GM20000 (cell line): ENCODE measurements at regions not wholly inside any gene's neighbourhood (a gene's known extent, or its start where the extent isn't known, plus 50 kb on each side); places are given as distances from the start of the nearest gene placed in this dataset.

Source experiments
- DNase-seq: peaks from one replicate; pipeline ENCODE4 v3.0.0; 2012; ENCODE audit warnings: low spot score
- TF ChIP-seq, protein P1 (sequence below): IDR thresholded peaks from 2 replicates; pipeline ENCODE4 v1.5.1; 2012; ENCODE audit warnings: mild to moderate bottlenecking, control low read depth; ENCODE audit errors: extremely low read depth, missing control alignments

DNA sequence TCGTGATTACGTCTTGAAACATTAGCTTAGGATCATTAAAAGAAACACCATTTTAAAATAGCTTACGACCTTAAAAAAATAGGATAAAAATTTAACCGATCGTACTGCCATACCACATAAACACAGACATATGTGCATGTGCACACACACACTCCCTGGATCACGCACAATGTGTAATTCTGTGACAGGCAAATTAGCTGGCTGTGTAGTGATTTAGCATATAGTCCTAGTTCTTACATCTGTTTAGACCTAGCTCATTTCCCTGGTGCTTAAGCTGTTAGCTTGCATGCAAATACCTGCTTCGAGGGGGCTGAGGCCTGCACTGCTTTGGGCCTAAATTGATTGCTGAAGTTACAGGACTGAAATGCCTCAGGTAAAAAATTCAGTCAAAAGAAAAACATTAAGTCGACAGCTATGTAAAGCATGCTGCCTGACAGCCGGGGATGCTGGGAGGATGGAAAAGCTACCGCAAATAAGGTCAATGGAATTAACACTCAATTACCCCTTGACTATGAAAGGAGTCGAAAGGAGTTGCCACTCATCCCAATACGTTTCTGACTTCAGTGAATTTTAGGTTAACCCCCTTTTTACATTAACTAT lies 267.1 kb upstream of the FZD8 start:
- no peak for DNase-seq
- TF ChIP-seq, protein P1, sequence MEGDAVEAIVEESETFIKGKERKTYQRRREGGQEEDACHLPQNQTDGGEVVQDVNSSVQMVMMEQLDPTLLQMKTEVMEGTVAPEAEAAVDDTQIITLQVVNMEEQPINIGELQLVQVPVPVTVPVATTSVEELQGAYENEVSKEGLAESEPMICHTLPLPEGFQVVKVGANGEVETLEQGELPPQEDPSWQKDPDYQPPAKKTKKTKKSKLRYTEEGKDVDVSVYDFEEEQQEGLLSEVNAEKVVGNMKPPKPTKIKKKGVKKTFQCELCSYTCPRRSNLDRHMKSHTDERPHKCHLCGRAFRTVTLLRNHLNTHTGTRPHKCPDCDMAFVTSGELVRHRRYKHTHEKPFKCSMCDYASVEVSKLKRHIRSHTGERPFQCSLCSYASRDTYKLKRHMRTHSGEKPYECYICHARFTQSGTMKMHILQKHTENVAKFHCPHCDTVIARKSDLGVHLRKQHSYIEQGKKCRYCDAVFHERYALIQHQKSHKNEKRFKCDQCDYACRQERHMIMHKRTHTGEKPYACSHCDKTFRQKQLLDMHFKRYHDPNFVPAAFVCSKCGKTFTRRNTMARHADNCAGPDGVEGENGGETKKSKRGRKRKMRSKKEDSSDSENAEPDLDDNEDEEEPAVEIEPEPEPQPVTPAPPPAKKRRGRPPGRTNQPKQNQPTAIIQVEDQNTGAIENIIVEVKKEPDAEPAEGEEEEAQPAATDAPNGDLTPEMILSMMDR = no peak

DNA sequence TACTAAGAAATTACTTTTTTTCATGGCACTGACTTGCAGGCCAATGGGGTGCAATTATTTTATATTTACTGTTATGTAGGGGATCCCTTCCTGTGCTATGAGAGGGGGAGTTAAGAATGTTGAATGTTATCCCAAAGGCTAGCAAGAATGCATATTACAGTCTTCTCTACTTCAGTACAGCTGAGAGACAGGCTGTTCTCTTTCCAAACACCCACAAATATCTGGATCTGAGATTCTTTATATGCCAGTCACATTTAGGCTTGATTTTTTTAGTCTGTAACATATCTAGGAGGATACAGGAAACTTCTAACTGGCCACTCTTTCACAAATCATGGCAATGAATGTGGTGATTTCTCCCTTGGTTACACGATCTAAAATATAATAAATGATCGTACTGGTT lies 266.4 kb upstream of the FZD8 start:
- TF ChIP-seq, protein P1 = no peak

DNA sequence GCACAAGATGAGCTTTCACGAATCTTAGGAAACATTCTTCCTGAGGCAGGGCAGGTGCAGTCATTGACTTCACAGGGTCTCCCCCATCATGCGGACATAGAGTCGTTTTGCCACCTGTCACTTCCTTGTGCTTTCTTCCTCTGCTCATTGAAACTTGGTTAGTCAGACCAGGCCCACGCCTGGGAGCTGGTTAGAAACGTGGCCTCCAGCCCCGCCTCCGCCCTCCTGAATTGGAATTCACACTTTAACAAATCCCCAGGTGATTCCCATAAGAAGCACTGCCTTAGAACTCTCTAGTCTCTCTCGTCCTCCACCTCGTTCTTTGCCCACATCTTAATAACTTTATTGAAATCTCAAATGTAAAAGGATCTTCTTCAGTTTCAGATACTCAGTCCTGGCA lies 265.5 kb upstream of the FZD8 start:
- TF ChIP-seq, protein P1 = no peak
- no peak for DNase-seq

More for the DNA sequence above, 266.4 kb upstream of the FZD8 start:
- no peak for DNase-seq

GRCh38 chr10:35906155-35906554 lies 264.1 kb upstream of the FZD8 start:
- no peak for DNase-seq
- TF ChIP-seq, protein P1 = no peak

DNA sequence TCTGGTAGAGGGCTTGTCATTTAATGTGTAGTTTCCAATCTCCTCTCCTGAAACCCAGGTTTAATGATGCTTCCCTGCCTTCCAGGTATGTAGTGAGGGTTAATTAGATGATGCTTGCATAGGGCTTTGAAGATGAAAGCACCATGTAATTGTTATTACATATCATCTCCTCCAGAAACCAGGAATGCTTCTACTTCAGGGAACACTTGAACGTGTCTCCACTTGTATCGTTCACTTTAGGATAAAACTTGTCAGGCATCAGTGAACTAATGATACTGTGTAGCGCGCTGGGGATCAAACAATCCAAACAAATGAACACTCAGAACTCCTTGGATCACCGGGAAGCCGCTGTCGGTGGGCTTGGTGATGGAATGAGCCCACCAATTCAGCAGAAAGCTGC lies 260.9 kb upstream of the FZD8 start:
- TF ChIP-seq, protein P1 = no peak
- no peak for DNase-seq

- TF ChIP-seq, protein P1 = no peak
- DNase-seq = no peak
These were observed 256.8 kb upstream of the FZD8 start for GRCh38 chr10:35898716-35899440.

DNA sequence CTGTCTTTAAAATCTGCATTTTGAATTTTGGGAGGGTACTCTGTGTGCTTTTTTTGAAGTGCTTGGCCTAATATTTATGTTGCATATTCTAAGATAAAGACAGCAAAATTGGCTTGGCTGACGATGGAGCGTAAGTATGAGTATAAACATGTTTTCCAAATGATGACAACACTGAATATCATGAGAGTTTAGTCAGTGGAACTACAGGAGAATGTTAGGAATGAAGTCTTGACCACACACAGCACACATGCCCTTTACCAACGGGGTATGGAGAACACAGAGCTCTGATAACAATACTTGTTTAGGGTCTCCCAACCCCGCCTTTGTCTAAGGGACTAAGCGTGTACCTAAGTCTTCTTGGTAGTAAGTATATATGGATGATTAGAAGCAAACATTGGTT lies 253.9 kb upstream of the FZD8 start:
- TF ChIP-seq, protein P1 = no peak
- no peak for DNase-seq
